ENCODE measurements at regions not wholly inside any gene's neighbourhood (a gene's known extent, or its start where the extent isn't known, plus 50 kb on each side); places are given as distances from the start of the nearest gene placed in this dataset.

DNA sequence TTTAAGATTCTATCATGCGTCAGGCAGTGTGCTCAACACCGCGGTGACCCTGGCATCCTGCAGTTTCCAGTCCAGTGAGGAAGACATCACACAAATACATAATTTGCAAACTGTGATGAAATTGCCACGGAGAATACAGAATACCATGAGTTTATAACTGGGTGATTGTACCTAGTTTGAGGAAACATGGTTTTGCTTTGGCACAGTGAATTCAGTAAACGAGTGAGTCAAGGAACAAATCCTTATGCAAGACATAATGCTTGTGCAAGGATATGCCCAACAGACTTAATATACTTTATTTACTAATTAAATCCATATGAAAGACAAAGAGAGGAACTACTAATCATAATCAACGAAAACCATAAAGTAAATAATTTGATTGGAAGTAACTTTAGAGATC lies 311.8 kb upstream of the TMTC1 start:
- no peak for TF ChIP-seq POLR2A (IDR thresholded peaks at IDR 0.05)
- TF ChIP-seq, protein P1, sequence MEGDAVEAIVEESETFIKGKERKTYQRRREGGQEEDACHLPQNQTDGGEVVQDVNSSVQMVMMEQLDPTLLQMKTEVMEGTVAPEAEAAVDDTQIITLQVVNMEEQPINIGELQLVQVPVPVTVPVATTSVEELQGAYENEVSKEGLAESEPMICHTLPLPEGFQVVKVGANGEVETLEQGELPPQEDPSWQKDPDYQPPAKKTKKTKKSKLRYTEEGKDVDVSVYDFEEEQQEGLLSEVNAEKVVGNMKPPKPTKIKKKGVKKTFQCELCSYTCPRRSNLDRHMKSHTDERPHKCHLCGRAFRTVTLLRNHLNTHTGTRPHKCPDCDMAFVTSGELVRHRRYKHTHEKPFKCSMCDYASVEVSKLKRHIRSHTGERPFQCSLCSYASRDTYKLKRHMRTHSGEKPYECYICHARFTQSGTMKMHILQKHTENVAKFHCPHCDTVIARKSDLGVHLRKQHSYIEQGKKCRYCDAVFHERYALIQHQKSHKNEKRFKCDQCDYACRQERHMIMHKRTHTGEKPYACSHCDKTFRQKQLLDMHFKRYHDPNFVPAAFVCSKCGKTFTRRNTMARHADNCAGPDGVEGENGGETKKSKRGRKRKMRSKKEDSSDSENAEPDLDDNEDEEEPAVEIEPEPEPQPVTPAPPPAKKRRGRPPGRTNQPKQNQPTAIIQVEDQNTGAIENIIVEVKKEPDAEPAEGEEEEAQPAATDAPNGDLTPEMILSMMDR (IDR thresholded peaks at IDR 0.05), result no peak

Measured in testis (tissue), 2 donors.